GM12892 (cell line): ENCODE measurements at regions not wholly inside any gene's neighbourhood (a gene's known extent, or its start where the extent isn't known, plus 50 kb on each side); places are given as distances from the start of the nearest gene placed in this dataset.

ENCODE experiments used
- POLR2A ChIP-seq: IDR thresholded peaks from 2 replicates; pipeline ENCODE4 v1.6.1; 2011; ENCODE audit warnings: low read depth, low read length, control low read depth
- TAF1 ChIP-seq: IDR thresholded peaks from 2 replicates; pipeline ENCODE4 v1.6.1; 2011; ENCODE audit warnings: low read depth, mild to moderate bottlenecking, control low read depth, low read length, borderline replicate concordance

DNA sequence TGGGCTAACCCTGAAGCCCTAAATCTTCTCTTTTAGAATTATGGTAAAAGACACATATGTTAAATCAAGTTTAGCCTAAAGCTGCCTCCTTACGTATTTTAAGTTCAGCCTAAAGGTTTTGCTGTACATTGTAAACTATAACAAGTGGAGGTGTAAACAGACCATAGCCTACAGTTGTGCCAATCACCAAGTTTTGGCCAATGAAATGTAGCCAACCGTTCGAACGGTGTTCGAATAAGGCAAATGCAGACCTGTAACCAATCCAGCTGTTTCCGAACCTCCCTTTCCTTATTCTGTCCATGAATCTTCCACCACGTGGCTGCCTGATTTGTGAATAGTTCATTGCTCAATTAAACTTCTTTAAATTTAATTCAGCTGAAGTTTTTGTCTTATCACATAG lies 52.1 kb upstream of the TBC1D9 start:
- TF ChIP-seq POLR2A (no peak), TAF1 (no peak)
